SK-N-SH (cell line): ENCODE measurements at regions not wholly inside any gene's neighbourhood (a gene's known extent, or its start where the extent isn't known, plus 50 kb on each side); places are given as distances from the start of the nearest gene placed in this dataset.

Experiments used
- CTCF ChIA-PET: fragments of 300-600, 350-600 bp; formaldehyde crosslinking; extraction: SDS; loops from one replicate; lab custom pipeline; 2021; lab: Yijun Ruan, JAX
- POLR2A ChIA-PET: fragments of 350-600 bp; sonication (Branson Sonifier 250); formaldehyde crosslinking; extraction: SDS; loops from one replicate; lab custom pipeline; 2020; ENCODE audit warnings: antibody characterized with exemption, inconsistent platforms; lab: Yijun Ruan, JAX
- DNase-seq: peaks from one replicate; pipeline ENCODE4 v3.0.0; 2012
- H2AFZ ChIP-seq: fragments of 200-600 bp; sonication (generic); 2 replicates; pipeline ENCODE4 v1.8.1; 2016; ENCODE audit warnings: antibody characterized with exemption, mild to moderate bottlenecking, low read depth
- H3F3A ChIP-seq: fragments of 200-600 bp; sonication (generic); replicated peaks from 2 replicates; pipeline ENCODE3; 2016; ENCODE audit warnings: antibody characterized with exemption, mild to moderate bottlenecking; ENCODE audit not compliant: insufficient read depth
- H3K27ac ChIP-seq, 2 experiments: fragments of 200-500 bp in 1 of 2; fragments of 200-600 bp in 1 of 2; sonication (Bioruptor generic) in 1 of 2; sonication (generic), shearing (Covaris generic) in 1 of 2; 2 replicates each; pipeline versions ENCODE4 v1.5.1 to v1.6.1; 2014 to 2016; ENCODE audit warnings: low read depth in 2 of 2, inconsistent platforms in 1 of 2, low read length in 1 of 2, mild to moderate bottlenecking in 1 of 2, mixed read lengths in 1 of 2
- H3K27me3 ChIP-seq: fragments of 200-600 bp; sonication (generic), shearing (Covaris generic); 2 replicates; pipeline ENCODE4 v1.6.1; 2016; ENCODE audit warnings: mixed run types; ENCODE audit not compliant: insufficient read depth
- H3K36me3 ChIP-seq, 2 experiments: fragments of 200-500 bp in 1 of 2; fragments of 200-600 bp in 1 of 2; sonication (Bioruptor generic) in 1 of 2; sonication (generic) in 1 of 2; replicated peaks in 1 of 2; 2 replicates each; pipeline versions ENCODE3 to v1.5.1; 2014 to 2016; ENCODE audit warnings: low read length in 1 of 2, mild to moderate bottlenecking in 1 of 2; ENCODE audit not compliant: insufficient read depth in 2 of 2, control insufficient read depth in 1 of 2
- H3K4me1 ChIP-seq, 2 experiments: fragments of 200-500 bp in 1 of 2; fragments of 200-600 bp in 1 of 2; sonication (Bioruptor generic) in 1 of 2; sonication (generic), shearing (Covaris generic) in 1 of 2; 2 replicates each; pipeline versions ENCODE4 v1.5.1 to v1.6.1; 2014 to 2016; ENCODE audit warnings: low read depth in 1 of 2, low read length in 1 of 2, mixed run types in 1 of 2; ENCODE audit not compliant: insufficient read depth in 2 of 2, control insufficient read depth in 1 of 2
- H3K4me2 ChIP-seq: fragments of 200-600 bp; sonication (generic), shearing (Covaris generic); 2 replicates; pipeline ENCODE4 v1.6.1; 2017; ENCODE audit warnings: mixed run types
- H3K4me3 ChIP-seq, 2 experiments: fragments of 200-500 bp in 1 of 2; fragments of 200-600 bp in 1 of 2; sonication (Bioruptor generic) in 1 of 2; sonication (generic), shearing (Covaris generic) in 1 of 2; 2 replicates each; pipeline versions ENCODE4 v1.5.1 to v1.8.1; 2014 to 2016; ENCODE audit warnings: low read depth in 2 of 2, inconsistent platforms in 1 of 2, low read length in 1 of 2, mild to moderate bottlenecking in 1 of 2, mixed read lengths in 1 of 2, moderate library complexity in 1 of 2
- H3K79me2 ChIP-seq: fragments of 200-600 bp; sonication (generic); 2 replicates; pipeline ENCODE4 v1.8.1; 2017; ENCODE audit warnings: mild to moderate bottlenecking; ENCODE audit not compliant: insufficient read depth
- H3K9ac ChIP-seq: fragments of 200-600 bp; sonication (generic); 2 replicates; pipeline ENCODE4 v1.6.1; 2017; ENCODE audit warnings: mixed run types
- H3K9me2 ChIP-seq: fragments of 200-600 bp; sonication (generic); 2 replicates; pipeline ENCODE4 v1.6.1; 2017; ENCODE audit warnings: mixed run types
- H3K9me3 ChIP-seq: fragments of 200-600 bp; sonication (generic); 2 replicates; pipeline ENCODE4 v1.6.1; 2017; ENCODE audit warnings: mixed run types, mild to moderate bottlenecking, moderate library complexity
- H4K20me1 ChIP-seq: fragments of 200-600 bp; sonication (generic); 2 replicates; pipeline ENCODE4 v1.6.1; 2017; ENCODE audit warnings: mild to moderate bottlenecking, mixed run types; ENCODE audit not compliant: insufficient read depth
- CHD2 ChIP-seq: fragments of 150-350 bp; IDR thresholded peaks from 2 replicates; pipeline ENCODE4 v1.6.1; 2018; ENCODE audit warnings: low read length; ENCODE audit not compliant: partially characterized antibody
- ELF1 ChIP-seq: IDR thresholded peaks from 2 replicates; pipeline ENCODE4 v1.4.0; 2012
- FOSL2 ChIP-seq: IDR thresholded peaks from 2 replicates; pipeline ENCODE4 v1.4.0; 2012; ENCODE audit warnings: low read depth, mild to moderate bottlenecking, moderate library complexity, borderline replicate concordance
- GABPA ChIP-seq: IDR thresholded peaks from 2 replicates; pipeline ENCODE4 v1.4.0; 2012; ENCODE audit warnings: low read depth, mild to moderate bottlenecking
- GATA2 ChIP-seq: sonication (generic); formaldehyde crosslinking; IDR thresholded peaks from 2 replicates; pipeline ENCODE4 v1.5.0; 2020; ENCODE audit warnings: mild to moderate bottlenecking, missing genetic modification reagents
- IRF3 ChIP-seq: fragments of 150-350 bp; IDR thresholded peaks from 2 replicates; pipeline ENCODE4 v1.6.1; 2016; ENCODE audit warnings: mild to moderate bottlenecking, low read depth, low read length
- MAX ChIP-seq: IDR thresholded peaks from 2 replicates; pipeline ENCODE4 v1.4.0; 2012; ENCODE audit warnings: low read depth
- MEF2A ChIP-seq: IDR thresholded peaks from 2 replicates; pipeline ENCODE4 v1.4.0; 2012; ENCODE audit warnings: low read depth, borderline replicate concordance
- MXI1 ChIP-seq: IDR thresholded peaks from 2 replicates; pipeline ENCODE4 v1.6.1; 2012; ENCODE audit warnings: mild to moderate bottlenecking, low read depth, low read length, improper control_type of control experiment
- NFIC ChIP-seq: IDR thresholded peaks from 2 replicates; pipeline ENCODE4 v1.4.0; 2012; ENCODE audit warnings: borderline replicate concordance
- POLR2AphosphoS5 ChIP-seq: IDR thresholded peaks from 2 replicates; pipeline ENCODE4 v1.6.1; 2012; ENCODE audit warnings: low read depth, low read length
- RCOR1 ChIP-seq: fragments of 150-350 bp; IDR thresholded peaks from 2 replicates; pipeline ENCODE4 v1.6.1; 2017; ENCODE audit warnings: antibody characterized with exemption, low read length
- REST ChIP-seq: IDR thresholded peaks from 2 replicates; pipeline ENCODE4 v1.6.1; 2012; ENCODE audit warnings: mild to moderate bottlenecking, low read depth, low read length, moderate library complexity
- SIN3A ChIP-seq: IDR thresholded peaks from 2 replicates; pipeline ENCODE4 v1.6.1; 2012; ENCODE audit warnings: low read depth, mild to moderate bottlenecking, low read length, moderate library complexity, borderline replicate concordance
- TAF1 ChIP-seq: IDR thresholded peaks from 2 replicates; pipeline ENCODE4 v1.6.1; 2012; ENCODE audit warnings: low read depth, mild to moderate bottlenecking, low read length, moderate library complexity, borderline replicate concordance
- USF1 ChIP-seq: IDR thresholded peaks from 2 replicates; pipeline ENCODE4 v1.4.0; 2012; ENCODE audit warnings: low read depth, borderline replicate concordance
- ZBTB33 ChIP-seq: IDR thresholded peaks from 2 replicates; pipeline ENCODE4 v1.4.0; 2012; ENCODE audit warnings: low read depth, borderline replicate concordance
- WGBS: methylation state at CpG from one replicate; pipeline ENCODE4 v1.1.6; 2017; ENCODE audit warnings: low lambda C conversion rate; 5-methylcytosine and 5-hydroxymethylcytosine counted together

GRCh38 chr5:93329756-93330155 lies 251.3 kb downstream of the NR2F1-AS1 start:
- DNase-seq: no peak
- no peaks in the 10 kb centered on the region for H3K36me3 ChIP-seq
- no peaks in the 10 kb centered on the region for H4K20me1 ChIP-seq
- H3K9me3 ChIP-seq: no peaks in the 10 kb centered on the region
- 100% methylated on average over 1 of the region's 1 CpG for WGBS
- no peak overlapping the region for H3K4me2 ChIP-seq
- TF ChIP-seq ZBTB33 (no peak), POLR2AphosphoS5 (no peak), GATA2 (CRISPR knock-in tag) (no peak), GABPA (no peak), CHD2 (no peak)
- ChIA-PET POLR2A (no interaction called here), CTCF (interaction anchor here (0.8 kb wide), 1 partner anchor 74 kb away, joined by 3 read pairs; no protein-coding TSS in a partner anchor)
- H2AFZ ChIP-seq: no peak overlapping the region
- no peak overlapping the region for H3K27ac ChIP-seq
- H3F3A ChIP-seq: no peaks in the 10 kb centered on the region
- no peak overlapping the region for H3K9ac ChIP-seq
- no peak overlapping the region for H3K4me3 ChIP-seq
- no peaks in the 10 kb centered on the region for H3K27me3 ChIP-seq
- H3K9me2 ChIP-seq: no peaks in the 10 kb centered on the region
- no peaks in the 10 kb centered on the region; a peak in 1 of 4 replicates for H3K4me1 ChIP-seq
- H3K79me2 ChIP-seq: no peaks in the 10 kb centered on the region

- Histone ChIP-seq H3K9me2 (no peaks in the 10 kb centered on the region), H3K4me3 (no peak overlapping the region), H3F3A (no peaks in the 10 kb centered on the region), H3K9ac (no peak overlapping the region), H2AFZ (no peak overlapping the region), H3K27me3 (no peaks in the 10 kb centered on the region), H3K4me1 (no peaks in the 10 kb centered on the region; a peak in 1 of 4 replicates), H3K36me3 (no peaks in the 10 kb centered on the region), H3K27ac (no peak overlapping the region), H3K79me2 (no peaks in the 10 kb centered on the region), H4K20me1 (no peaks in the 10 kb centered on the region), H3K4me2 (no peak overlapping the region), H3K9me3 (no peaks in the 10 kb centered on the region)
- TF ChIP-seq SIN3A (no peak), GATA2 (CRISPR knock-in tag) (no peak), MEF2A (no peak), POLR2AphosphoS5 (no peak), MAX (no peak), USF1 (no peak), ELF1 (no peak), RCOR1 (no peak), NFIC (no peak), REST (no peak), CHD2 (no peak), TAF1 (no peak), IRF3 (no peak), FOSL2 (no peak), MXI1 (no peak)
- DNase-seq: no peak
- WGBS: 88% methylated on average over 1 of the region's 1 CpG
- ChIA-PET POLR2A (no interaction called here), CTCF (no interaction called here)
Measured at GRCh38 chr5:93328833-93329232, 252.2 kb downstream of the NR2F1-AS1 start.
